CD8-positive, alpha-beta memory T cell (primary cell): ENCODE measurements at regions not wholly inside any gene's neighbourhood (a gene's known extent, or its start where the extent isn't known, plus 50 kb on each side); places are given as distances from the start of the nearest gene placed in this dataset.
A peak's percentile ranks its signal among the peaks of the same experiment; 100 is the strongest.

Source experiments
- CTCF ChIA-PET: fragments of 350-600 bp; sonication (Branson Sonifier 250); formaldehyde crosslinking; loops from one replicate; lab custom pipeline; 2021; ENCODE audit warnings: antibody characterized with exemption; lab: Charles Lee
- POLR2A ChIA-PET: fragments of 350-600 bp; sonication (Branson Sonifier 250); formaldehyde crosslinking; loops from one replicate; lab custom pipeline; 2021; ENCODE audit warnings: antibody characterized with exemption; lab: Charles Lee
- DNase-seq, 5 donors: peaks; one replicate each; pipeline versions ENCODE4 v3.0.0 to v3.0.0-alpha.2; 2020 to 2022; ENCODE audit warnings: mixed read lengths in 1 of 5
- H3K27ac ChIP-seq: one replicate; pipeline ENCODE4 v1.7.0; 2013; ENCODE audit warnings: low read depth, mild to moderate bottlenecking, low read length, moderate library complexity
- H3K27me3 ChIP-seq: 2 replicates; pipeline ENCODE4 v1.7.0; 2013; ENCODE audit warnings: low read length, mild to moderate bottlenecking; ENCODE audit not compliant: insufficient read depth, poor library complexity, severe bottlenecking
- H3K36me3 ChIP-seq: 2 replicates; pipeline ENCODE4 v1.7.0; 2013; ENCODE audit warnings: mild to moderate bottlenecking, low read length, moderate library complexity; ENCODE audit not compliant: insufficient read depth
- H3K4me1 ChIP-seq: 2 replicates; pipeline ENCODE4 v1.7.0; 2013; ENCODE audit warnings: mild to moderate bottlenecking, low read length, moderate library complexity; ENCODE audit not compliant: insufficient read depth
- H3K4me3 ChIP-seq: 2 replicates; pipeline ENCODE4 v1.7.0; 2013; ENCODE audit warnings: mild to moderate bottlenecking, low read length
- H3K9me3 ChIP-seq: 2 replicates; pipeline ENCODE4 v1.7.0; 2013; ENCODE audit warnings: mild to moderate bottlenecking, low read length
- H3K27ac Mint-ChIP-seq, 8 donors: one replicate each; pipeline ENCODE4 v1.8.0; 2020 to 2021; ENCODE audit warnings: mixed read lengths in 8 of 8, mild to moderate bottlenecking in 6 of 8, inconsistent platforms in 3 of 8, moderate library complexity in 3 of 8
- H3K27me3 Mint-ChIP-seq, 2 donors: one replicate each; pipeline ENCODE4 v1.8.0; 2020 to 2021; ENCODE audit warnings: mixed read lengths in 2 of 2, mild to moderate bottlenecking in 1 of 2, moderate library complexity in 1 of 2
- H3K36me3 Mint-ChIP-seq, 3 donors: one replicate each; pipeline ENCODE4 v1.8.0; 2020 to 2021; ENCODE audit warnings: mixed read lengths in 3 of 3, inconsistent platforms in 1 of 3, mild to moderate bottlenecking in 1 of 3
- H3K4me1 Mint-ChIP-seq, 3 donors: one replicate each; pipeline ENCODE4 v1.8.0; 2020 to 2021; ENCODE audit warnings: mixed read lengths in 3 of 3, inconsistent platforms in 1 of 3, mild to moderate bottlenecking in 1 of 3
- H3K4me3 Mint-ChIP-seq, 7 donors: one replicate each; pipeline ENCODE4 v1.8.0; 2020 to 2021; ENCODE audit warnings: mixed read lengths in 7 of 7, mild to moderate bottlenecking in 6 of 7, moderate library complexity in 4 of 7, inconsistent platforms in 2 of 7
- H3K9me3 Mint-ChIP-seq, 5 donors: one replicate each; pipeline ENCODE4 v1.8.0; 2020 to 2022; ENCODE audit warnings: mixed read lengths in 5 of 5, mild to moderate bottlenecking in 3 of 5, moderate library complexity in 2 of 5, inconsistent platforms in 1 of 5

DNA sequence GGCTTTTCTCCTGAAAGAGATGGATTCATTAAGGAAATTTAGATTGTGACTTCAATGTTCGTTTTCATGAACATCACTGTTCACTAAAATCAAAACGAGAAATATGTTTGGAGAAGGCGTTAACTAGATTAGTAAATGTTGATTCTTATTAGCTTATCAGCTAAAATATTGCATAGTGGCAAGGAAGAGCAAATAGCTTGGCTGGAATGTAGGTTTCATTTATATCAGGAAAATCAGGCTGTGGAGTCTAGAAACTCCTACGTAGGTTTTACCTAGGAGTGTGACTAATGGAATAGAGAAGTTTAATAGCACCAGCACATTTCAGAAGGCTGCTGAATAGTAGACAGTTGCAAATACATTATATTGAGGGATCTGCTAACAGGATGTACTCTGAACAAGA is 344.9 kb downstream of the LIG4 start:
- Mint-ChIP-seq H3K27ac (no peak overlapping the region), H3K27me3 (peaks cover 8 to 26% of the 10 kb centered on the region in 2 donors), H3K4me3 (no peak overlapping the region), H3K9me3 (peaks cover 0 to 14% (median 3%) of the 10 kb centered on the region in 5 donors), H3K4me1 (peaks cover 0 to 4% (median 0%) of the 10 kb centered on the region in 3 donors), H3K36me3 (no peaks in the 10 kb centered on the region)
- H3K9me3 ChIP-seq, result no peaks in the 10 kb centered on the region
- H3K4me3 ChIP-seq, result no peak overlapping the region
- H3K4me1 ChIP-seq, result no peaks in the 10 kb centered on the region
- ChIA-PET CTCF (no interaction called here), POLR2A (no interaction called here)
- H3K27ac ChIP-seq, result no peak overlapping the region
- H3K36me3 ChIP-seq, result no peaks in the 10 kb centered on the region
- DNase-seq, result no peak
- H3K27me3 ChIP-seq, result no peaks in the 10 kb centered on the region

DNA sequence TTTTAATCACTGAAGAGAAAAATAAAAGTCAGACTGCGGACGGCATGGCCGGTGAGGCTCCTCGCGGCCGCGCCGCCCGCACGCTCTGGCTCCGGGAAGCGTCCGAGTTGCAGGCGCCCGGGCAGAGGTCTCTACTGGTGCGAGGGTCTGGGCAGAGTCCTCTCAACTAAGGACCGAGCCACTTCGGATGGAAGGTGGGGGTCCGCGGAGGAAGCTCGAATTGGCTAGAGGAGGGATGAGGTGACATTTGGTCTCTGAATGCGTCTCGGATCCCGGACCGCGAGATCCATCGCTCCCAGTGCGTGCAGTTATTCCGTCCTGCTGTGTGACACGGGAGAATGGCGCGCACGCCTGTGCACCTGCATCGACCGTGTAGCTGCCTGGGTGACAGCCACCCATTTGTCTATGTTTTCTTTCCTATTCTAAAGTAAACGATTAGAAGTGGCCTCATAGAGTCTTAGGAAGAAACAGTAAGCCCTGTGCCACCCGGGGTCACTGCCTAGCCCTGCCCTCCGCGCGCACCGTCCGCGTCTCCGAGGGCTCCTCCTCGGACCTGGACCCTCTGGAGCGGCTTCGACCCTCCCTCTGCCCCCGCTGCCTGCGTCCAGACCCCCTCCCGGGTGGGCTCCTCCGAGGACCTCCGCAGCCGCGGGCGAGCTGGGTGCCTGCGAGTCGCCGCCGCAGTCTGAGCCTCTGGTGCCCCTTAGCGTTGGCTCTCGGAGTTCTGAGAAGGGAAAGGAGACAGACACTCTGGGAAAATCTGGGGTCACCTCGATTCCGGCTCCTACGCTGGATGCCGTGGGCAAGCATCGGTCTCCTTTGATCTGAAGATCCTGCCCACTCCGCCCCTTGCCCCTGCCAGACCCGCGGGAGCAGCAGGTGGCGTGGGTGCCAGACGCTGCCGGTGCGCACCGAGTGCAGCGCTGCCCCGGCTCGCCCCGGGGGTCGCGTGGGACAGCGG is 347.4 kb downstream of the LIG4 start:
- Histone ChIP-seq H3K4me1 (no peaks in the 10 kb centered on the region), H3K27me3 (no peaks in the 10 kb centered on the region), H3K27ac (peak overlapping the region; percentile 3), H3K36me3 (no peaks in the 10 kb centered on the region), H3K4me3 (peak overlapping the region; percentile 31), H3K9me3 (no peaks in the 10 kb centered on the region)
- DNase-seq, result no peak
- no peaks in the 10 kb centered on the region for H3K36me3 Mint-ChIP-seq
- H3K27me3 Mint-ChIP-seq, result peaks cover 11 to 44% of the 10 kb centered on the region in 2 donors
- ChIA-PET CTCF (no interaction called here), POLR2A (no interaction called here)
- H3K4me3 Mint-ChIP-seq, result no peak overlapping the region
- H3K27ac Mint-ChIP-seq, result no peak overlapping the region
- peaks cover 0 to 7% (median 0%) of the 10 kb centered on the region in 3 donors for H3K4me1 Mint-ChIP-seq
- H3K9me3 Mint-ChIP-seq, result peaks cover 4 to 18% (median 9%) of the 10 kb centered on the region in 5 donors

DNA sequence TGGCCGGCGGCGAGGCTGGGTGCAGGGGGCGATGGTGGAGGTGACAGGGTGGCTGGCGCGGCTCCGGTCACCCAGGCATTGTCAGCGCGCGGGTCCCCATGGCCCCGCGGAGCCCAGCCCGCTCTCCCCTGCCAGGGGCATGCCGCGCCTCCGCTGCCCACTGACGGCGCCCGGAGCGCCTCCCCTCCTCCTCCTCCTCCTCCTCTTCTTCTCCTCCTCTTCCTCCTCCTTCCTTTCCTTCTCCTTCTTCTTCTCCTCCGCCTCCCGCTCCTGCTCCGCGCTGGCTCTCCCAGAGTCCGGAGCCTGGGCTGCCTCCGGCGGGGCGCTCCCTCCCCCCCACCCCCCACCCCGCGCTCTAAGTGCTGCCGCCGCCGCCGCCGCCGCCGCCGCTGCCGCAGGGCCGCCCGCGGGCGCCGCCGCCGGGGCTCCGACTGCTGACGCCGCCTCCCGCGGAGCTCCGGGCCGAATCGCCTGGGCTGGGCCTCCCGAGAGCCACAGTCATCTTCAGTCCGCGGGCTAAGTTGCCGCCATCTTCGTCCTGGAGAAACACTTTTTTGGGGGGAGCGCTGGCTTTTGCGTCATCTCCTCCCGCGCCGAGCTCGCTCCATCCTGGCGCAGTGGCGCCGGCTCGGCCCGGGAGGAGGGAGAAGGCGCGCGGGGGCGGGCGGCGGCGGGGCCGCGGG is 348.3 kb downstream of the LIG4 start:
- CTCF ChIA-PET, result no interaction called here
- H3K9me3 Mint-ChIP-seq, result peaks cover 4 to 18% (median 9%) of the 10 kb centered on the region in 5 donors
- no peaks in the 10 kb centered on the region for H3K36me3 Mint-ChIP-seq

DNA sequence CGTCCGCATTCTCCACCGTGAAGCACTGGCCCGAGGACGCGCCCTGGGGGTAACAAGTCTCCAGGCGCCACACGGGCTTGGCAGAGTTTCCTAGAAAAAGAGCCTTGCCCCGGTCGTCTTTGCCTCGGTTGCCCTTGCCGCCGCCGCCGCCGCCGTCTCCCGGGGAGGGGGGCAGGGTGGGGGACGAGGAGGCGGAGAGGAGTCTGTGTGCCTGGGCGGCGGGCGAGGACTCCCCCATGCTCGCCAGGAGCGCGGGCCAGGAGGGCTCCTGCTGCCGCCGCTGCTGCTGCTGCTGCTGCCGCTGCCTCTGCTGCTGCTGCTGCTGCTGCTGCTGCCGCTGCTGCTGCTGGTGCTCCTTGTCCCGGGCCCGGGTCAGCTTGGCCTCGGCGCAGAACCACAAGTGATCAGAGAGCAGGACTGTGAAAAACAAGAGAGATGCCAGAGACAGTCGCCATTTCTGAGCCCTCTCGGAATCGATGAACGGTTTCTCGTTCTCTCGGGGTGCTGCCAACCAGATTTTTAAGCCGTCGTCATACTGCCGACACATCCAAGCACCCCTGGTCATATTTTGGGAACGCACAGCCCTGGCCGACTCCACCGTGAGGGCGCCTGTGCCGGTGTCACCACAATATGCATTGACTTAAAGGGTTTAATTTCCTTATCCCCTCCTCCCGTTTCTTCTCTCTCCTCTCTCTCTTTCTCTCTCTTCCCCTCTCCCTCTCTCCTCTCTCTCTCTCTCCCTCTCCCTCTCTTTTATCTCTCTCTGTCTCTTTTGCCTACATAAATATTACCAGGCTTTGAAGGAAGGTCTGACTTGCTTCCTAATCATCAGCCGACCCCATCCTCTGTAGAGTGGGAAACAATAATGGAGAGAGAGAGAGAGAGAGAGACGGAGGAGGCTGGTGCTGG is 349.1 kb downstream of the LIG4 start:
- POLR2A ChIA-PET, result no interaction called here

More for the DNA sequence above, 348.3 kb downstream of the LIG4 start:
- Histone ChIP-seq H3K9me3 (no peaks in the 10 kb centered on the region), H3K27me3 (no peaks in the 10 kb centered on the region), H3K4me1 (no peaks in the 10 kb centered on the region), H3K4me3 (no peak overlapping the region), H3K36me3 (no peaks in the 10 kb centered on the region), H3K27ac (no peak overlapping the region)
- Mint-ChIP-seq H3K4me3 (no peak overlapping the region), H3K27ac (peak overlapping the region in 1 of 8 donors; percentile 34), H3K4me1 (peaks cover 0 to 7% (median 0%) of the 10 kb centered on the region in 3 donors), H3K27me3 (peaks cover 11 to 44% of the 10 kb centered on the region in 2 donors)
- POLR2A ChIA-PET, result no interaction called here
- DNase-seq, result no peak

DNA sequence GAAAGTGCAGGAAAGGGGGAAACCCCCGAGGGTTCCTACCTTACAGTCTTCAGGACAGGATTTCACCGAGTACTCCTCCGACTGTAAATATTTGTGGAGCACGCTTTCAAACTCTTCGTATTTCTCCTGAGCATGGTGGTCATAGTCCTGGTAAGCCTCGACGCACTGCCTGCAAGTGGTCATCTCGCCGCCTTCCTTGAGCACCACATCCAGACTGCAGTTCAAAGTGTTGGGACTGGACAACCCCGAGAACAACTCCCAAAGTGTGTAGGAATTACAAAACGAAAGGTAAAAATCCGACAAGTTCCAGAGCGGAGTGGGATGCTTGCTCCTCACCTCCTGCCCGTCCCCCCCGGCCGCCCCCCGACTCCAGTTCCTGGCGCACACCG is 349.7 kb downstream of the LIG4 start:
- H3K4me3 ChIP-seq, result no peak overlapping the region
- Mint-ChIP-seq H3K4me3 (no peak overlapping the region), H3K9me3 (peaks cover 4 to 18% (median 9%) of the 10 kb centered on the region in 5 donors), H3K36me3 (no peaks in the 10 kb centered on the region), H3K27ac (no peak overlapping the region), H3K27me3 (peaks cover 11 to 44% of the 10 kb centered on the region in 2 donors), H3K4me1 (peaks cover 0 to 7% (median 0%) of the 10 kb centered on the region in 3 donors)
- POLR2A ChIA-PET, result no interaction called here
- no peak for DNase-seq
- CTCF ChIA-PET, result no interaction called here
- no peaks in the 10 kb centered on the region for H3K9me3 ChIP-seq
- no peaks in the 10 kb centered on the region for H3K27me3 ChIP-seq
- no peak overlapping the region for H3K27ac ChIP-seq
- H3K4me1 ChIP-seq, result no peaks in the 10 kb centered on the region
- H3K36me3 ChIP-seq, result no peaks in the 10 kb centered on the region

More for the DNA sequence above, 349.1 kb downstream of the LIG4 start:
- H3K36me3 ChIP-seq, result no peaks in the 10 kb centered on the region
- no peaks in the 10 kb centered on the region for H3K9me3 ChIP-seq
- Mint-ChIP-seq H3K9me3 (peaks cover 4 to 18% (median 9%) of the 10 kb centered on the region in 5 donors), H3K4me3 (no peak overlapping the region), H3K36me3 (no peaks in the 10 kb centered on the region), H3K27ac (peak overlapping the region in 1 of 8 donors; percentile 34), H3K27me3 (peaks cover 11 to 44% of the 10 kb centered on the region in 2 donors), H3K4me1 (peaks cover 0 to 7% (median 0%) of the 10 kb centered on the region in 3 donors)
- DNase-seq, result no peak
- no peak overlapping the region for H3K4me3 ChIP-seq
- H3K27me3 ChIP-seq, result no peaks in the 10 kb centered on the region
- H3K4me1 ChIP-seq, result no peaks in the 10 kb centered on the region
- H3K27ac ChIP-seq, result no peak overlapping the region
- CTCF ChIA-PET, result no interaction called here

DNA sequence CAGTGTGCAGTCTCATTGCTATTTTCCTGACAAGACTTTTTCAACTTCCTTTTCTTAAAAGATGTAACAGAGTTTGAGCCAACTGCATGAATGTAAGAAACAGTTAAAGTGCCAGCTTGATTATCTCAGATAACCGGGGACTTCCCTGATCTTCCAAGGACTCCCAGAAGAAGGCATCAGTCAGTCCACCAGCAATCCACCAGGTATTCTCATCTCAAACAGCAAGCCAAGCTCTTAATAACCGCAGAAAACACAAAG is 350.1 kb downstream of the LIG4 start:
- Histone ChIP-seq H3K27ac (no peak overlapping the region), H3K36me3 (no peaks in the 10 kb centered on the region), H3K27me3 (no peaks in the 10 kb centered on the region), H3K4me3 (no peak overlapping the region), H3K4me1 (no peaks in the 10 kb centered on the region), H3K9me3 (no peaks in the 10 kb centered on the region)
- no peaks in the 10 kb centered on the region for H3K36me3 Mint-ChIP-seq
- peaks cover 4 to 18% (median 9%) of the 10 kb centered on the region in 5 donors for H3K9me3 Mint-ChIP-seq
- CTCF ChIA-PET, result no interaction called here
- peaks cover 0 to 7% (median 0%) of the 10 kb centered on the region in 3 donors for H3K4me1 Mint-ChIP-seq
- no peak for DNase-seq
- H3K27ac Mint-ChIP-seq, result no peak overlapping the region
- peaks cover 11 to 42% of the 10 kb centered on the region in 2 donors for H3K27me3 Mint-ChIP-seq
- POLR2A ChIA-PET, result no interaction called here
- H3K4me3 Mint-ChIP-seq, result peak overlapping the region in 1 of 7 donors; percentile 32

DNA sequence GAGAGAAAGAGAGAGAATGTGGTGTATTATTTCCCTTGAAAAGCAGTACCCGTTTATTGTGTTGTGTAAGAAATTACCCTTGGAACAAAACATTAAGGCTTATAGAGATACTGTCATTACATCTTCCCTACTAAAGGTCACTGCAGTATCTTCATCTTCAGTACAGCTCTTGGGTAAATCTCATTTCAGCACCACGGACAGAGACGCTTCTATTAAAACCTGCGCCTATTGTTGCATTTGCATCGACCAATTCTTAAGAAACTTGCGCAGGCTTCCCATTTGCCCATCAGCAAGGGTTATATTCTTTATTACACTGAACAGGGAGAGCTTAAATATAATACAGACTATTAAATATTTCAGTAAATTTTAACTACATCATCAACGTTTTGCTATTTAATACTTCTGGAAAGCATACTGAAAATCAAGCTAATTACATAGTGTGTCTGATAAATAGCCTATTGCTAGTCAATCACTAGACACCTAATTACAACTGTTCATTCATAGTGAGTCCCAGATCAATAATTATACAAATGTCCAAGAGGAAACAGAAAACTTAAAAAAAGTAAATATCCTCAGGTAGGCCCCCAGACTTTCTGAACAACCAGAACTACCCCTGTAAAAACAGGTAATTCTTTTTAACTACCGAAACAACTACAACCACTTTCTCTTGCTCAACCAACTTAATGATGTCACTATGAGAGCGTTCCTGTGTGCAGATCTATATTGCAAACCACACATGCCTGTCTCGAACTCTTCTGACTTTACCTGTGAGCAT is 350.6 kb downstream of the LIG4 start:
- CTCF ChIA-PET, result no interaction called here
- H3K27ac ChIP-seq, result no peak overlapping the region
- POLR2A ChIA-PET, result no interaction called here

More for the DNA sequence above, 350.6 kb downstream of the LIG4 start:
- Mint-ChIP-seq H3K36me3 (no peaks in the 10 kb centered on the region), H3K9me3 (peaks cover 4 to 18% (median 9%) of the 10 kb centered on the region in 5 donors), H3K4me3 (no peak overlapping the region), H3K4me1 (peaks cover 0 to 7% (median 0%) of the 10 kb centered on the region in 3 donors), H3K27ac (no peak overlapping the region), H3K27me3 (peaks cover 11 to 37% of the 10 kb centered on the region in 2 donors)
- Histone ChIP-seq H3K27me3 (no peaks in the 10 kb centered on the region), H3K4me1 (no peaks in the 10 kb centered on the region), H3K36me3 (no peaks in the 10 kb centered on the region), H3K4me3 (no peak overlapping the region), H3K9me3 (no peaks in the 10 kb centered on the region)
- DNase-seq, result no peak
